Liver (tissue), 8 donors: ENCODE measurements at regions not wholly inside any gene's neighbourhood (a gene's known extent, or its start where the extent isn't known, plus 50 kb on each side); places are given as distances from the start of the nearest gene placed in this dataset.

ENCODE experiments used
- DNase-seq: peaks from one replicate; pipeline ENCODE4 v3.0.0-alpha.2; 2017; ENCODE audit warnings: low spot score
- H3K27ac ChIP-seq, 2 donors: one replicate each; pipeline ENCODE4 v1.7.0; 2013; ENCODE audit warnings: inconsistent platforms in 2 of 2, low read length in 2 of 2, control low read depth in 1 of 2, low read depth in 1 of 2, mild to moderate bottlenecking in 1 of 2
- H3K27me3 ChIP-seq, 4 donors: one replicate each; pipeline versions ENCODE4 v1.6.1 to v1.7.0; 2013; ENCODE audit warnings: low read length in 3 of 4, inconsistent platforms in 1 of 4, mild to moderate bottlenecking in 1 of 4, moderate library complexity in 1 of 4; ENCODE audit not compliant: control insufficient read depth in 4 of 4, insufficient read depth in 4 of 4
- H3K36me3 ChIP-seq, 4 donors: one replicate each; pipeline versions ENCODE4 v1.6.1 to v1.7.0; 2013; ENCODE audit warnings: low read length in 3 of 4, mild to moderate bottlenecking in 3 of 4, low read depth in 1 of 4, moderate library complexity in 1 of 4; ENCODE audit not compliant: control insufficient read depth in 4 of 4, insufficient read depth in 3 of 4
- H3K4me1 ChIP-seq, 4 donors: one replicate each; pipeline versions ENCODE4 v1.6.1 to v1.7.0; 2013; ENCODE audit warnings: low read length in 3 of 4, mild to moderate bottlenecking in 3 of 4, moderate library complexity in 1 of 4; ENCODE audit not compliant: control insufficient read depth in 4 of 4, insufficient read depth in 4 of 4
- H3K4me3 ChIP-seq, 3 donors: one replicate each; pipeline versions ENCODE4 v1.6.1 to v1.7.0; 2013; ENCODE audit warnings: low read length in 3 of 3, control low read depth in 1 of 3, low read depth in 1 of 3, mild to moderate bottlenecking in 1 of 3
- H3K9ac ChIP-seq, 2 donors: one replicate each; pipeline ENCODE4 v1.7.0; 2013; ENCODE audit warnings: low read length in 2 of 2, mild to moderate bottlenecking in 2 of 2, moderate library complexity in 2 of 2, control low read depth in 1 of 2, low read depth in 1 of 2
- H3K9me3 ChIP-seq, 4 donors: one replicate each; pipeline versions ENCODE4 v1.6.1 to v1.7.0; 2013; ENCODE audit warnings: low read length in 3 of 4; ENCODE audit not compliant: control insufficient read depth in 4 of 4
- EGR1 ChIP-seq, 2 donors: IDR thresholded peaks; 2 replicates each; pipeline ENCODE4 v1.6.1; 2016 to 2018; ENCODE audit warnings: antibody characterized with exemption in 2 of 2, low read depth in 2 of 2
- FOXA1 ChIP-seq: IDR thresholded peaks from 2 replicates; pipeline ENCODE4 v1.6.1; 2016; ENCODE audit warnings: antibody characterized with exemption
- FOXA2 ChIP-seq: IDR thresholded peaks from 2 replicates; pipeline ENCODE4 v1.6.1; 2016; ENCODE audit warnings: antibody characterized with exemption
- GABPA ChIP-seq, 2 donors: IDR thresholded peaks in 1 of 2; conservative IDR thresholded peaks in 1 of 2; 2 replicates each; pipeline ENCODE4 v1.6.1; 2016; ENCODE audit warnings: antibody characterized with exemption in 2 of 2, mild to moderate bottlenecking in 1 of 2, moderate library complexity in 1 of 2
- HNF4A ChIP-seq, 2 donors: conservative IDR thresholded peaks; 2 replicates each; pipeline ENCODE4 v1.6.1; 2016; ENCODE audit warnings: antibody characterized with exemption in 2 of 2, mild to moderate bottlenecking in 2 of 2
- HNF4G ChIP-seq: IDR thresholded peaks from 2 replicates; pipeline ENCODE4 v1.6.1; 2016; ENCODE audit warnings: antibody characterized with exemption
- JUND ChIP-seq, 2 donors: IDR thresholded peaks; 2 replicates each; pipeline ENCODE4 v1.6.1; 2016; ENCODE audit warnings: antibody characterized with exemption in 2 of 2
- NR2F2 ChIP-seq: IDR thresholded peaks from 2 replicates; pipeline ENCODE4 v1.6.1; 2016; ENCODE audit warnings: antibody characterized with exemption
- RAD21 ChIP-seq, 2 donors: IDR thresholded peaks; 2 replicates each; pipeline ENCODE4 v1.6.1; 2016; ENCODE audit warnings: antibody characterized with exemption in 2 of 2, mild to moderate bottlenecking in 2 of 2
- RXRA ChIP-seq, 2 donors: IDR thresholded peaks; 2 replicates each; pipeline ENCODE4 v1.6.1; 2017 to 2018; ENCODE audit warnings: antibody characterized with exemption in 2 of 2, mild to moderate bottlenecking in 1 of 2
- SP1 ChIP-seq: IDR thresholded peaks from 2 replicates; pipeline ENCODE4 v1.6.1; 2018; ENCODE audit warnings: antibody characterized with exemption, mild to moderate bottlenecking
- TAF1 ChIP-seq: conservative IDR thresholded peaks from 2 replicates; pipeline ENCODE4 v1.6.1; 2016; ENCODE audit warnings: antibody characterized with exemption, mild to moderate bottlenecking
- WGBS: extraction: QIAGEN DNeasy Blood & Tissue Kit; methylation state at CpG from one replicate; pipeline ENCODE4 v1.1.7; 2013; 5-methylcytosine and 5-hydroxymethylcytosine counted together
- TF ChIP-seq, protein P1 (sequence below): IDR thresholded peaks from 2 replicates; pipeline ENCODE4 v1.6.1; 2016; ENCODE audit warnings: antibody characterized with exemption
- TF ChIP-seq, protein P2 (sequence below): IDR thresholded peaks from 2 replicates; pipeline ENCODE4 v1.6.1; 2016; ENCODE audit warnings: antibody characterized with exemption, mild to moderate bottlenecking
- TF ChIP-seq, protein P3 (sequence below): IDR thresholded peaks from 2 replicates; pipeline ENCODE4 v1.6.1; 2016; ENCODE audit warnings: antibody characterized with exemption
- TF ChIP-seq, protein P4 (sequence below): IDR thresholded peaks from 2 replicates; pipeline ENCODE4 v1.6.1; 2016; ENCODE audit warnings: antibody characterized with exemption
- TF ChIP-seq, protein P5 (sequence below): fragments of 150-350 bp; IDR thresholded peaks from 2 replicates; pipeline ENCODE4 v1.5.1; 2017; ENCODE audit warnings: improper control_type of control experiment, low read depth, low read length; ENCODE audit not compliant: missing input control
- donor health status: healthy.
- donor health status: healthy.
- donor health status: healthy.
- donor health status: healthy.
- donor health status: healthy.

DNA sequence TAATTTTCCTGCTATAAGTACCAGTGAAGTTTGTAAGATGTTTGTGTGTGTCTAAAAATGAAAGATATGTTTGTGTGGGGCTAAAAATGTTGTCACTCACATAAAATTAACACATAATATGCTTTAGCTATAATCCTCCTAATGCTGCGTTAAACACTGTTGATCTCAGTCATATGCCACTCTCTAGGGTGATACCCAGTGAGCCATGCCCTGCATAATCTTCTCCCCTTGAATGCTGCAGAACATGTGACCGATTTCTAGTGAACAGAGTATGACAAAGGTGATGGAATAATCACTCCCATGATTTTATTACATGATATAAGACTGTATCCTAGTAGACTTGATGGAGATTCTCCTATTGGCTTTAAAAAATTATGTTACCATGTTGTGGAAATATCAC lies 119.1 kb upstream of the EPHA5 start:
- no peak for DNase-seq
- Histone ChIP-seq H3K4me1 (no peaks in the 10 kb centered on the region), H3K4me3 (no peak overlapping the region), H3K36me3 (no peaks in the 10 kb centered on the region), H3K27me3 (peaks cover 0 to 3% (median 0%) of the 10 kb centered on the region in 4 donors), H3K9me3 (no peaks in the 10 kb centered on the region), H3K9ac (no peak overlapping the region), H3K27ac (no peak overlapping the region)
- 66% methylated on average over 2 of the region's 2 CpGs for WGBS
- TF ChIP-seq SP1 (no peak), HNF4A (conservative IDR thresholded peaks at IDR 0.05) (no peak), FOXA2 (no peak), RXRA (IDR thresholded peaks at IDR 0.05) (no peak), HNF4G (no peak), JUND (IDR thresholded peaks at IDR 0.05) (no peak), GABPA (IDR thresholded peaks at IDR 0.05 in 1 of 2, conservative IDR thresholded peaks at IDR 0.05 in 1 of 2) (no peak), RAD21 (IDR thresholded peaks at IDR 0.05) (no peak), TAF1 (no peak), FOXA1 (no peak), NR2F2 (no peak)
- TF ChIP-seq, protein P1, sequence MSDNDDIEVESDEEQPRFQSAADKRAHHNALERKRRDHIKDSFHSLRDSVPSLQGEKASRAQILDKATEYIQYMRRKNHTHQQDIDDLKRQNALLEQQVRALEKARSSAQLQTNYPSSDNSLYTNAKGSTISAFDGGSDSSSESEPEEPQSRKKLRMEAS, result no peak
- TF ChIP-seq, protein P2, sequence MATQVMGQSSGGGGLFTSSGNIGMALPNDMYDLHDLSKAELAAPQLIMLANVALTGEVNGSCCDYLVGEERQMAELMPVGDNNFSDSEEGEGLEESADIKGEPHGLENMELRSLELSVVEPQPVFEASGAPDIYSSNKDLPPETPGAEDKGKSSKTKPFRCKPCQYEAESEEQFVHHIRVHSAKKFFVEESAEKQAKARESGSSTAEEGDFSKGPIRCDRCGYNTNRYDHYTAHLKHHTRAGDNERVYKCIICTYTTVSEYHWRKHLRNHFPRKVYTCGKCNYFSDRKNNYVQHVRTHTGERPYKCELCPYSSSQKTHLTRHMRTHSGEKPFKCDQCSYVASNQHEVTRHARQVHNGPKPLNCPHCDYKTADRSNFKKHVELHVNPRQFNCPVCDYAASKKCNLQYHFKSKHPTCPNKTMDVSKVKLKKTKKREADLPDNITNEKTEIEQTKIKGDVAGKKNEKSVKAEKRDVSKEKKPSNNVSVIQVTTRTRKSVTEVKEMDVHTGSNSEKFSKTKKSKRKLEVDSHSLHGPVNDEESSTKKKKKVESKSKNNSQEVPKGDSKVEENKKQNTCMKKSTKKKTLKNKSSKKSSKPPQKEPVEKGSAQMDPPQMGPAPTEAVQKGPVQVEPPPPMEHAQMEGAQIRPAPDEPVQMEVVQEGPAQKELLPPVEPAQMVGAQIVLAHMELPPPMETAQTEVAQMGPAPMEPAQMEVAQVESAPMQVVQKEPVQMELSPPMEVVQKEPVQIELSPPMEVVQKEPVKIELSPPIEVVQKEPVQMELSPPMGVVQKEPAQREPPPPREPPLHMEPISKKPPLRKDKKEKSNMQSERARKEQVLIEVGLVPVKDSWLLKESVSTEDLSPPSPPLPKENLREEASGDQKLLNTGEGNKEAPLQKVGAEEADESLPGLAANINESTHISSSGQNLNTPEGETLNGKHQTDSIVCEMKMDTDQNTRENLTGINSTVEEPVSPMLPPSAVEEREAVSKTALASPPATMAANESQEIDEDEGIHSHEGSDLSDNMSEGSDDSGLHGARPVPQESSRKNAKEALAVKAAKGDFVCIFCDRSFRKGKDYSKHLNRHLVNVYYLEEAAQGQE, result no peak
- TF ChIP-seq, protein P3, sequence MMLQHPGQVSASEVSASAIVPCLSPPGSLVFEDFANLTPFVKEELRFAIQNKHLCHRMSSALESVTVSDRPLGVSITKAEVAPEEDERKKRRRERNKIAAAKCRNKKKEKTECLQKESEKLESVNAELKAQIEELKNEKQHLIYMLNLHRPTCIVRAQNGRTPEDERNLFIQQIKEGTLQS, result no peak
- TF ChIP-seq, protein P4, sequence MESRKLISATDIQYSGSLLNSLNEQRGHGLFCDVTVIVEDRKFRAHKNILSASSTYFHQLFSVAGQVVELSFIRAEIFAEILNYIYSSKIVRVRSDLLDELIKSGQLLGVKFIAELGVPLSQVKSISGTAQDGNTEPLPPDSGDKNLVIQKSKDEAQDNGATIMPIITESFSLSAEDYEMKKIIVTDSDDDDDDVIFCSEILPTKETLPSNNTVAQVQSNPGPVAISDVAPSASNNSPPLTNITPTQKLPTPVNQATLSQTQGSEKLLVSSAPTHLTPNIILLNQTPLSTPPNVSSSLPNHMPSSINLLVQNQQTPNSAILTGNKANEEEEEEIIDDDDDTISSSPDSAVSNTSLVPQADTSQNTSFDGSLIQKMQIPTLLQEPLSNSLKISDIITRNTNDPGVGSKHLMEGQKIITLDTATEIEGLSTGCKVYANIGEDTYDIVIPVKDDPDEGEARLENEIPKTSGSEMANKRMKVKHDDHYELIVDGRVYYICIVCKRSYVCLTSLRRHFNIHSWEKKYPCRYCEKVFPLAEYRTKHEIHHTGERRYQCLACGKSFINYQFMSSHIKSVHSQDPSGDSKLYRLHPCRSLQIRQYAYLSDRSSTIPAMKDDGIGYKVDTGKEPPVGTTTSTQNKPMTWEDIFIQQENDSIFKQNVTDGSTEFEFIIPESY, result no peak
- TF ChIP-seq, protein P5, sequence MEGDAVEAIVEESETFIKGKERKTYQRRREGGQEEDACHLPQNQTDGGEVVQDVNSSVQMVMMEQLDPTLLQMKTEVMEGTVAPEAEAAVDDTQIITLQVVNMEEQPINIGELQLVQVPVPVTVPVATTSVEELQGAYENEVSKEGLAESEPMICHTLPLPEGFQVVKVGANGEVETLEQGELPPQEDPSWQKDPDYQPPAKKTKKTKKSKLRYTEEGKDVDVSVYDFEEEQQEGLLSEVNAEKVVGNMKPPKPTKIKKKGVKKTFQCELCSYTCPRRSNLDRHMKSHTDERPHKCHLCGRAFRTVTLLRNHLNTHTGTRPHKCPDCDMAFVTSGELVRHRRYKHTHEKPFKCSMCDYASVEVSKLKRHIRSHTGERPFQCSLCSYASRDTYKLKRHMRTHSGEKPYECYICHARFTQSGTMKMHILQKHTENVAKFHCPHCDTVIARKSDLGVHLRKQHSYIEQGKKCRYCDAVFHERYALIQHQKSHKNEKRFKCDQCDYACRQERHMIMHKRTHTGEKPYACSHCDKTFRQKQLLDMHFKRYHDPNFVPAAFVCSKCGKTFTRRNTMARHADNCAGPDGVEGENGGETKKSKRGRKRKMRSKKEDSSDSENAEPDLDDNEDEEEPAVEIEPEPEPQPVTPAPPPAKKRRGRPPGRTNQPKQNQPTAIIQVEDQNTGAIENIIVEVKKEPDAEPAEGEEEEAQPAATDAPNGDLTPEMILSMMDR, result no peak

DNA sequence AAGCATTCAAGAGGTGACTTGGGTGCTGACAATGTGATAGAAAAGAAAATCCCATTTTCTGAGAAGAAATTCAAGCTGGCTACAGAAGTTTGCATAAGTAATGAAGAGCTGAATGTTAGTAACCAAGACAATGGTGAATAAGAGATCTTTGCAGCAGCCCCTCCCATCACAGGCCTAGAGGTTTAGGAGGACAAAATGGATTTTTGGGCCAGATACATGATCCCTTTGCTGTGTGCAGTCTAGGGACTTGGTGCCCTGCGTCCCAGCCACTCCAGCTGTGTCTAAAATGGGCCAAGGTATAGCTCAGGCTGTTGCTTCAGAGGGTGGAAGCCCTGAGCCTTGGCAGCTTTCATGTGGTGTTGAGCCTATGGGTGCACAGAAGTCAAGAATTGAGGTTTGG lies 107.0 kb upstream of the EPHA5 start:
- 48% methylated on average over 1 of the region's 1 CpG for WGBS
- TF ChIP-seq, protein P1, result no peak
- TF ChIP-seq, protein P2, result no peak
- TF ChIP-seq RAD21 (IDR thresholded peaks at IDR 0.05) (no peak), NR2F2 (no peak), EGR1 (IDR thresholded peaks at IDR 0.05; ENCODE audit: low read depth in 2 of 2) (no peak), GABPA (IDR thresholded peaks at IDR 0.05 in 1 of 2, conservative IDR thresholded peaks at IDR 0.05 in 1 of 2) (no peak)
- TF ChIP-seq, protein P5, result no peak

More for the DNA sequence above, 107.0 kb upstream of the EPHA5 start:
- DNase-seq, result no peak
- H3K9me3 ChIP-seq, result no peaks in the 10 kb centered on the region
- no peaks in the 10 kb centered on the region for H3K27me3 ChIP-seq
- no peaks in the 10 kb centered on the region for H3K4me1 ChIP-seq
- no peak overlapping the region for H3K4me3 ChIP-seq
- H3K36me3 ChIP-seq, result no peaks in the 10 kb centered on the region
- H3K9ac ChIP-seq, result no peak overlapping the region
- H3K27ac ChIP-seq, result no peak overlapping the region
